Activated T-cell treated with anti-CD3 and anti-CD28 coated beads, Interleukin-2, amount 50 U/mL, for 4 hours (primary cell): ENCODE measurements at regions not wholly inside any gene's neighbourhood (a gene's known extent, or its start where the extent isn't known, plus 50 kb on each side); places are given as distances from the start of the nearest gene placed in this dataset.

Experiments used
- ATAC-seq, 2 donors: fragments of 200-7000 bp; cut with Tn5 transposase; one replicate each; pipeline ENCODE4 v1.10.0; 2021
- DNase-seq: peaks from one replicate; pipeline ENCODE4 v3.0.0-alpha.2; 2020
- H3K27me3 Mint-ChIP-seq: one replicate; pipeline ENCODE4 v1.8.0; 2021; ENCODE audit warnings: low read depth, mixed read lengths
- H3K36me3 Mint-ChIP-seq: one replicate; pipeline ENCODE4 v1.8.0; 2022; ENCODE audit warnings: mixed read lengths; ENCODE audit not compliant: insufficient read depth
- H3K4me1 Mint-ChIP-seq: one replicate; pipeline ENCODE4 v1.8.0; 2021; ENCODE audit warnings: low read depth, mixed read lengths
- H3K4me3 Mint-ChIP-seq: one replicate; pipeline ENCODE4 v1.8.0; 2021; ENCODE audit warnings: mild to moderate bottlenecking, moderate library complexity, mixed read lengths
- H3K9me3 Mint-ChIP-seq: one replicate; pipeline ENCODE4 v1.8.0; 2021; ENCODE audit warnings: mixed read lengths

- no peak for ATAC-seq
- no peaks in the 10 kb centered on the region for H3K27me3 Mint-ChIP-seq
- H3K4me1 Mint-ChIP-seq: no peaks in the 10 kb centered on the region
- H3K4me3 Mint-ChIP-seq: no peak overlapping the region
- no peaks in the 10 kb centered on the region for H3K36me3 Mint-ChIP-seq
- DNase-seq: no peak
- no peaks in the 10 kb centered on the region for H3K9me3 Mint-ChIP-seq
Observed at GRCh38 chr11:96655474-96655873, 265.7 kb downstream of the JRKL start.

DNA sequence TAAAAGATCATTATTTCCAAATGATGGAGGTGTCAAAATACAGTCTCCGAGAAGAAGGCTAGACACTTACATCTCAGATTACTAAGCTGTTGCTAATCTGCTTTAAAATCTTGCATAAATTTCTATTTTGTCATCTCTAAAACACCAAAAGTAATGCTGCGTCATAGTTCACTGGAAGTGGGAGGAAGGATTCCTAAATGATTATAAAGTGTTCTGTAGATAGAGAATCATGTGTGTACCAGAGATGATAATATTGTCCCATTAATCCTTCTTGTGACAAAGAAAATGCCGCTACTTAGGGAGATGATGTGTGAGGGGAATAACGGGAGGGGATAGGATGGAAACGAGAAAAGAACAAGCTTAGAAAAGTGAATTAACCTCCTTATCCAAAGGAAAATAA, 268.6 kb downstream of the JRKL start:
- no peak for DNase-seq
- Mint-ChIP-seq H3K9me3 (no peaks in the 10 kb centered on the region), H3K4me3 (no peak overlapping the region), H3K36me3 (no peaks in the 10 kb centered on the region), H3K27me3 (no peaks in the 10 kb centered on the region), H3K4me1 (no peaks in the 10 kb centered on the region)
- ATAC-seq: no peak

DNA sequence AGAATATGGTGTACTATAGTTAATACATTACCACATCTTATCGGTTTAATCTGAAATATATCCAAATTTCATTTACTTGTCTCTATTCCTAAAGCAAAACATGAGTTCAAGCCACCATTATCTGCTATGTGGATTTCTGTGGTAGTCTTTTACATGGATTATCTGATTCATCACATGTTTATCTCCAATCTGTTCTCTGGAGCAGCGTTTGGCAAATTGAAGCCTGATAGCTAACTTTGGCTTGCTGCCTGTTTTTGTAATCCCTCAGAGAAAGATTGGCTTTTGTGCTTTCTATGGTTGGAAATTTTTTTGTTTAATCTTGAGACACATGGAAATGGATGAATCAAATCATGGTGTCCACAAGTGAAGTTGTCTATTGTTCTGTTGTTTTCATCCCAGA, 274.3 kb downstream of the JRKL start:
- DNase-seq: no peak
- no peaks in the 10 kb centered on the region for H3K9me3 Mint-ChIP-seq
- no peak overlapping the region for H3K4me3 Mint-ChIP-seq
- H3K36me3 Mint-ChIP-seq: no peaks in the 10 kb centered on the region
- no peaks in the 10 kb centered on the region for H3K27me3 Mint-ChIP-seq
- H3K4me1 Mint-ChIP-seq: no peaks in the 10 kb centered on the region
- no peak for ATAC-seq

DNA sequence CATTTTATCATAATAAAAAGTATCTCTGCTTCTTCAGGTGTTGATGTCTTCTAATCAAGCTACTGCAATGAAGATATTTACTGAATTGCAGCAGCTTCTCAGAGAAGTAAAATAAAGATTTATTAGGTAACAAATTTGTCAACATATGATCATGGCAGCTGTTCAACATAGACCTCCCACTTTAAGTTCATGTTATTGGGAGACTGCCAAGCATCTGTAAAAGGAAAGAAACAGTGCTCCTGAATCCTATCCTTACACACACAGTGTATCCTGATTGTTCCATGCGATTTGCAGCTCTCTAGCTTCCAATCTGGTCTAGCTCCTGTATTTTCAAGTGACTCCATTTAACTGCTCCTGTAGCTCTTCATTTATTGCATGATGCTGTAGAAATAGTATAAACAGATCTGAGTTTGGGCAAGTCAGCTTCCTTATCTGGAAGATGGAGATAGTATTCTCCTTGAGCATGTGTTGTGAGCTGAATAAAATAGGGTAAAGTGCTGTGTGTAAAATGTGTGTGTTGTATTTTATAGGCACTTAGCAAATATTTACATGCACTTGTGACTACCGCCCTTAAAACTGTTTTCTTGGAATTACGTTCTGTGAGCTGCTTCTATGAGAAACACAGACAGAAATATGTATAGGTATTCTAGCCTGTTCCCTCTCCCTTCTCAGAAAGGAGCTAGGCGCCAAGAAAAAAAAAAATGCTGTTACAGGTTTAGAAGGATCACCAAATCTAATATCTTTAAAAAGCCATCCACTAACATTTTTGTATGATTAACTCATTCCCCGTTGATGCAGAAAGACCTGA, 290.6 kb downstream of the JRKL start:
- Mint-ChIP-seq H3K4me1 (no peaks in the 10 kb centered on the region), H3K27me3 (no peaks in the 10 kb centered on the region), H3K36me3 (no peaks in the 10 kb centered on the region), H3K4me3 (no peak overlapping the region), H3K9me3 (peaks cover 9% of the 10 kb centered on the region)
- DNase-seq (no peak), ATAC-seq (no peak)

GRCh38 chr11:96681019-96681716, 291.4 kb downstream of the JRKL start:
- Mint-ChIP-seq H3K9me3 (peaks cover 9% of the 10 kb centered on the region), H3K4me1 (no peaks in the 10 kb centered on the region), H3K4me3 (no peak overlapping the region), H3K36me3 (no peaks in the 10 kb centered on the region), H3K27me3 (no peaks in the 10 kb centered on the region)
- ATAC-seq: no peak
- DNase-seq: no peak

- ATAC-seq: no peak
- H3K36me3 Mint-ChIP-seq: no peaks in the 10 kb centered on the region
- H3K4me1 Mint-ChIP-seq: no peaks in the 10 kb centered on the region
- H3K4me3 Mint-ChIP-seq: no peak overlapping the region
- H3K9me3 Mint-ChIP-seq: no peaks in the 10 kb centered on the region
- DNase-seq: no peak
- no peaks in the 10 kb centered on the region for H3K27me3 Mint-ChIP-seq
Observed at GRCh38 chr11:96694338-96694737, 304.5 kb downstream of the JRKL start.

DNA sequence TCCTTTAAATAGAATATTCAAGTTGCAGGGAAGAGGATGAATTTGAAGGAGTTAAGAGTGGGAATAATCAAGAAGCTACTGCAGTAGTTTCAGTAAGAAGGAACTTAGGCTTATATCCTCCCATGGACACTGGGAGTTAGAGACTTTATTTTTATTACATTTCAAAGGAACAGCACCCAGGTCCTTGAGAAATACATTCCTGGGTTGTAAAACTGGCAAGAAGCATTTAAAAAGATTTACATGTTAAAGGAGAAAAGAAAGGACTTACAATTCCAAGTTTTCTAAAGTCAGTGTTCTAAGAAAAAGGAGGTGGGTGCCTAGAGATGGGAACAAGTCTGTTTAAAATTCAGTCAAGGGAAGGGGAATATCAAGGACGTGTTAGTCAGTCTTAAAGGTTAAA, 306.9 kb downstream of the JRKL start:
- Mint-ChIP-seq H3K9me3 (no peaks in the 10 kb centered on the region), H3K4me1 (no peaks in the 10 kb centered on the region), H3K4me3 (no peak overlapping the region), H3K36me3 (no peaks in the 10 kb centered on the region), H3K27me3 (no peaks in the 10 kb centered on the region)
- no peak for ATAC-seq
- no peak for DNase-seq

- H3K9me3 Mint-ChIP-seq: no peaks in the 10 kb centered on the region
- H3K4me3 Mint-ChIP-seq: no peak overlapping the region
- H3K4me1 Mint-ChIP-seq: no peaks in the 10 kb centered on the region
- ATAC-seq: no peak
- no peaks in the 10 kb centered on the region for H3K36me3 Mint-ChIP-seq
- no peaks in the 10 kb centered on the region for H3K27me3 Mint-ChIP-seq
- no peak for DNase-seq
Observed at GRCh38 chr11:96697466-96697865, 307.7 kb downstream of the JRKL start.

- no peaks in the 10 kb centered on the region for H3K36me3 Mint-ChIP-seq
- no peaks in the 10 kb centered on the region for H3K4me1 Mint-ChIP-seq
- H3K9me3 Mint-ChIP-seq: no peaks in the 10 kb centered on the region
- H3K4me3 Mint-ChIP-seq: no peak overlapping the region
- ATAC-seq: no peak
- no peaks in the 10 kb centered on the region for H3K27me3 Mint-ChIP-seq
- no peak for DNase-seq
Observed at GRCh38 chr11:96704847-96705246, 315.0 kb downstream of the JRKL start.

DNA sequence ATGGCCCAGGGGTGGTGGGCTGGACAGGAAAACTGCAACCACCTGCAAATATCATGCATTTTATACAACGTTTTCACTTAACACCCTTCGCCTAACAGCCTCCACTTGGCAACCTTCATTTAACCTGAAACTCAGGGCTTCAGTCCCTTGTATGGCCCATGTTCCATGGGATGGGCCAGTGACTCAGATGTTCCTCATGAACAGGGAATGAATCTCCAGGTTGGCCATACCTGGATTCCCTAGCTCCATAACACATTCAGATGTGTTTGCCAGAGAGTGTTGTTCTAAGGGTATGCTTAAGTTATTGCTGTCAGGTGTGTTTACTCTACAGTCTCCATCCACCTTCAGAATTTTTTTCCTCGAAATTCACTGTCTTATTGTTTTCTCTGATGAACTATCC, 316.9 kb downstream of the JRKL start:
- H3K4me3 Mint-ChIP-seq: no peak overlapping the region
- H3K9me3 Mint-ChIP-seq: peaks cover 5% of the 10 kb centered on the region
- no peaks in the 10 kb centered on the region for H3K36me3 Mint-ChIP-seq
- DNase-seq (no peak), ATAC-seq (no peak)
- H3K27me3 Mint-ChIP-seq: no peaks in the 10 kb centered on the region
- H3K4me1 Mint-ChIP-seq: no peaks in the 10 kb centered on the region

GRCh38 chr11:96707273-96707672, 317.5 kb downstream of the JRKL start:
- Mint-ChIP-seq H3K27me3 (no peaks in the 10 kb centered on the region), H3K9me3 (peaks cover 5% of the 10 kb centered on the region), H3K4me3 (no peak overlapping the region), H3K4me1 (no peaks in the 10 kb centered on the region), H3K36me3 (no peaks in the 10 kb centered on the region)
- no peak for DNase-seq
- no peak for ATAC-seq

DNA sequence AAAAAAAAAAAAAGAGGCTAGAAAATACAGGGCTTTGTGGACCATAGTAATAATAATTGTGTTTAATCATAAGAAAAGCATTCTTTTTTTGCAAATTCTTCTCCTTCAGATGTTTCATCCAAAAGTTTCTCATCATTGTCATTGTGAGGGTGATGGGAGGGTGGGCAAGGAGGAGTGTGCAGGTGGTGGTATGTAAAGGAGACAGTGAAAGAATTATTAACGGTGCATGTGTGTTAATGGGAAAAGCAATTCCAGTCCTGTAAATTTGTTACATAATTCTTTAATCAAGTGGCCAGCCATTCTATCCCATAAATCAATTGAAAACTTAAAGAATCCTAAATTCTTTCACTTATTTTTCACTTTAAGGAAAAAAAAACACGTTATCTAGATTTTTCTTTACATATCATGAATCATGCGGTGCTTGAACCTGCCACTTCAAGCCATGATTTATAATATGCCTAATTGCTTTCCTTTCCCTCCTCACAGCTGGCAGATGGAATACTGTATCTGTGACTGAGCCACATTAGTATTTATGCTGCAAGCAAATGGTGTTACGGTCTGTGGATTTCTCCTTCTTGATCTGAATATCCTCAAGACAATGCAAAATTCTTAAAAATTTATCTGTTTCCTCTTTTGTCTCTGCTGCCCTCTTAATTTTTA, 318.5 kb downstream of the JRKL start:
- Mint-ChIP-seq H3K4me1 (no peaks in the 10 kb centered on the region), H3K36me3 (no peaks in the 10 kb centered on the region), H3K27me3 (no peaks in the 10 kb centered on the region), H3K4me3 (no peak overlapping the region), H3K9me3 (peaks cover 5% of the 10 kb centered on the region)
- no peak for ATAC-seq
- DNase-seq: no peak

- Mint-ChIP-seq H3K36me3 (no peaks in the 10 kb centered on the region), H3K4me1 (no peaks in the 10 kb centered on the region), H3K27me3 (no peaks in the 10 kb centered on the region), H3K4me3 (no peak overlapping the region), H3K9me3 (peaks cover 9% of the 10 kb centered on the region)
- DNase-seq (no peak), ATAC-seq (no peak)
Observed at GRCh38 chr11:96713301-96713700, 323.5 kb downstream of the JRKL start.

DNA sequence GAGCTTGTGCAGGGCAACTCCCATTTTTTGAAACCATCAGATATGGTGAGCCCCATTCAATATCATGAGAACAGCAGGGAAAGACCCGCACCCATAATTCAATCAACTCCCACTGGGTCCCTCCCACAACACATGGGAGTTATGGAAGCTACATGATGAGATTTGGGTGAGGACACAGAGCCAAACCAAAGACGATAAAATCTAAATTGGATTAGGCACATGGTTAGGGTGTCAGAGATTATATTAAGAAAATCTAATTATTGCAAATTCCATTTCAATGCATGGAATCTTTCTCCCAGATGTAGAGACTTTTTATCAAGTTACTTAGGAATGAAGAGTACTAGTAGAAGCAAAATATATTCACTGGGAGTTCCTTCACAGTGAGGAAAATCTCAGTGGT, 324.9 kb downstream of the JRKL start:
- Mint-ChIP-seq H3K9me3 (peaks cover 9% of the 10 kb centered on the region), H3K27me3 (no peaks in the 10 kb centered on the region), H3K4me3 (no peak overlapping the region), H3K36me3 (no peaks in the 10 kb centered on the region), H3K4me1 (no peaks in the 10 kb centered on the region)
- ATAC-seq (no peak), DNase-seq (no peak)

GRCh38 chr11:96715208-96715607, 325.4 kb downstream of the JRKL start:
- Mint-ChIP-seq H3K4me3 (no peak overlapping the region), H3K27me3 (no peaks in the 10 kb centered on the region), H3K9me3 (peaks cover 9% of the 10 kb centered on the region), H3K4me1 (no peaks in the 10 kb centered on the region), H3K36me3 (no peaks in the 10 kb centered on the region)
- ATAC-seq (no peak), DNase-seq (no peak)
